ENCODE measurements at regions not wholly inside any gene's neighbourhood (a gene's known extent, or its start where the extent isn't known, plus 50 kb on each side); places are given as distances from the start of the nearest gene placed in this dataset.

DNA sequence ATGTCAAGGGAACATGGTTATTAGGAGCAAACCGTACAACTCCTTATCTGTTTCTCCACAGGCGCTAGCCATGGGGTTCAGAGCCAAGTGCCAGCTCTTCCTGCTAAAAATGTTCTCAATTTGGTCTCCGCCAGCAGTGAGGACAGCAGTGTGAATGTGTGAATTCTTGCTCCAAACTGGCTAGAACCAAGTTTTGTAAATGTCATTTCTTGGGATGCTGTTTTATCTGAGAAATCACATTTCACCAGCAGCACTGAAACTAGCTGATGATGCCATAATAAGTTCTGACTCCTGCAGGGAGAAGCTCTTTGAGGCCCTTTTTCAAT lies 140.6 kb upstream of the LGALSL start:
- TF ChIP-seq, protein P1, sequence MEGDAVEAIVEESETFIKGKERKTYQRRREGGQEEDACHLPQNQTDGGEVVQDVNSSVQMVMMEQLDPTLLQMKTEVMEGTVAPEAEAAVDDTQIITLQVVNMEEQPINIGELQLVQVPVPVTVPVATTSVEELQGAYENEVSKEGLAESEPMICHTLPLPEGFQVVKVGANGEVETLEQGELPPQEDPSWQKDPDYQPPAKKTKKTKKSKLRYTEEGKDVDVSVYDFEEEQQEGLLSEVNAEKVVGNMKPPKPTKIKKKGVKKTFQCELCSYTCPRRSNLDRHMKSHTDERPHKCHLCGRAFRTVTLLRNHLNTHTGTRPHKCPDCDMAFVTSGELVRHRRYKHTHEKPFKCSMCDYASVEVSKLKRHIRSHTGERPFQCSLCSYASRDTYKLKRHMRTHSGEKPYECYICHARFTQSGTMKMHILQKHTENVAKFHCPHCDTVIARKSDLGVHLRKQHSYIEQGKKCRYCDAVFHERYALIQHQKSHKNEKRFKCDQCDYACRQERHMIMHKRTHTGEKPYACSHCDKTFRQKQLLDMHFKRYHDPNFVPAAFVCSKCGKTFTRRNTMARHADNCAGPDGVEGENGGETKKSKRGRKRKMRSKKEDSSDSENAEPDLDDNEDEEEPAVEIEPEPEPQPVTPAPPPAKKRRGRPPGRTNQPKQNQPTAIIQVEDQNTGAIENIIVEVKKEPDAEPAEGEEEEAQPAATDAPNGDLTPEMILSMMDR (IDR thresholded peaks at IDR 0.05), result no peak
- TF ChIP-seq POLR2AphosphoS5 (IDR thresholded peaks at IDR 0.05) (no peak), EP300 (IDR thresholded peaks at IDR 0.05) (no peak), POLR2A (IDR thresholded peaks at IDR 0.05) (no peak)
- no peaks in the 10 kb centered on the region for H3K27me3 ChIP-seq
- H3K36me3 ChIP-seq, result no peaks in the 10 kb centered on the region
- no peak overlapping the region for H3K27ac ChIP-seq
- H3K9me3 ChIP-seq, result no peaks in the 10 kb centered on the region
- DNase-seq, result no peak
- intact Hi-C loops (cut with DNase I), result loop anchor here (5.0 kb wide), 2 partner anchors 171 to 261 kb away; partner anchors contain the start of gene PELI1
- H3K4me3 ChIP-seq, result no peak overlapping the region
- WGBS, 2 donors, result 71 to 82% methylated on average over 3 of the region's 3 CpGs
- peaks cover 0 to 21% (median 18%) of the 10 kb centered on the region in 4 donors for H3K4me1 ChIP-seq

GRCh38 chr2:64315291-64315960 lies 138.5 kb upstream of the LGALSL start:
- no peaks in the 10 kb centered on the region for H3K36me3 ChIP-seq

DNA sequence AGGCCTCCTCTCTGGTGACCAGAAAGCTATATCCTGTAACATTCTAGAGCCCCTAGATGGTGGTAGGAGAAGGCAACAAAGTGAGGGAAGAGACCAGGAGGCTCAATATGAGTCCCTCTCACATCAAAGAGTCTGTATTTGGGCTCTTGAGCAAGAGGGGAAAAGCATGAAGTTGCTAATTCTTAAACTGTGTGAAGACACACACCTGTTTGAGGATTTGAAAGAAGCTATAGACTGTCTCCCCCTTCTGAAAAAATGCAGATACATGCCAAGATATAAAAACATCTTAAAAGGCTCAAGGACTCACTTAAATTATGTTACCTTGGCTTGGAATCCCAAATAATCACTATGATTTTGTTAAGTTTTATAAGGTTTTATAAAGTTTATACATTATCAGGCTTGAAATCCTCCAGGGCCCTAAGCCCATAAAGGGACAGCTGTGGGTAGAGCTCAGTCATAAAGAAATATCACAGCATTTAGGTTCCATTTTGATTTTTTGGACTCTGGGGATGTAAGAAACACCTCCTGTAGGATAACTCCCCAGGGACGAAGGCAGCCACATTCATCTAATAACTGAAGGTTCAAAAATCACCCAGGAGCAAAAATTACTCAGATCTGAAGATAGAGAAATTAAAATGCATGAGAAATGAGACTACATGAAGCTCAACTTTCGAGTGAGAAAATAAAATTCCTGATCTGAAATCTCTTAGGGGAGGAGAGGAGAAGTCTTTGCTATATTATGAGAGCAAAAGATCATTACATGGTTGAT lies 136.1 kb upstream of the LGALSL start:
- WGBS, 2 donors, result 86 to 90% methylated on average over 2 of the region's 2 CpGs

More at GRCh38 chr2:64315291-64315960, 138.5 kb upstream of the LGALSL start:
- peaks cover 0 to 21% (median 18%) of the 10 kb centered on the region in 4 donors for H3K4me1 ChIP-seq
- H3K9me3 ChIP-seq, result no peaks in the 10 kb centered on the region
- H3K27me3 ChIP-seq, result no peaks in the 10 kb centered on the region
- no peak overlapping the region for H3K4me3 ChIP-seq
- 89 to 90% methylated on average over 6 of the region's 6 CpGs for WGBS, 2 donors
- no peak for DNase-seq
- TF ChIP-seq, protein P1 (IDR thresholded peaks at IDR 0.05), result no peak
- TF ChIP-seq EP300 (IDR thresholded peaks at IDR 0.05) (no peak), POLR2A (IDR thresholded peaks at IDR 0.05) (no peak), POLR2AphosphoS5 (IDR thresholded peaks at IDR 0.05) (no peak)
- intact Hi-C loops (cut with DNase I), result no loop called here
- H3K27ac ChIP-seq, result no peak overlapping the region

GRCh38 chr2:64318476-64318748 lies 135.6 kb upstream of the LGALSL start:
- Histone ChIP-seq H3K27ac (no peak overlapping the region), H3K27me3 (no peaks in the 10 kb centered on the region), H3K9me3 (no peaks in the 10 kb centered on the region), H3K4me1 (peaks cover 0 to 1% (median under 1%) of the 10 kb centered on the region in 4 donors), H3K36me3 (no peaks in the 10 kb centered on the region), H3K4me3 (no peak overlapping the region)
- no peak for DNase-seq
- TF ChIP-seq, protein P1 (IDR thresholded peaks at IDR 0.05), result no peak
- no peak for TF ChIP-seq POLR2AphosphoS5 (IDR thresholded peaks at IDR 0.05)
- TF ChIP-seq EP300 (IDR thresholded peaks at IDR 0.05), result no peak
- TF ChIP-seq POLR2A (IDR thresholded peaks at IDR 0.05), result no peak
- 34 to 68% methylated on average over 1 of the region's 1 CpG for WGBS, 2 donors
- intact Hi-C loops (cut with DNase I), result no loop called here

More for the DNA sequence above, 136.1 kb upstream of the LGALSL start:
- intact Hi-C loops (cut with DNase I), result no loop called here
- no peaks in the 10 kb centered on the region for H3K27me3 ChIP-seq
- H3K9me3 ChIP-seq, result no peaks in the 10 kb centered on the region
- H3K4me3 ChIP-seq, result no peak overlapping the region
- TF ChIP-seq POLR2AphosphoS5 (IDR thresholded peaks at IDR 0.05), result no peak
- TF ChIP-seq POLR2A (IDR thresholded peaks at IDR 0.05), result no peak
- no peak for TF ChIP-seq EP300 (IDR thresholded peaks at IDR 0.05)
- TF ChIP-seq, protein P1 (IDR thresholded peaks at IDR 0.05), result no peak
- H3K4me1 ChIP-seq, result peaks cover 0 to 6% (median 2%) of the 10 kb centered on the region in 4 donors
- H3K36me3 ChIP-seq, result no peaks in the 10 kb centered on the region
- DNase-seq, result no peak
- H3K27ac ChIP-seq, result no peak overlapping the region
